GM12874 (cell line): ENCODE measurements at regions not wholly inside any gene's neighbourhood (a gene's known extent, or its start where the extent isn't known, plus 50 kb on each side); places are given as distances from the start of the nearest gene placed in this dataset.

ENCODE experiments used
- CTCF ChIP-seq: IDR thresholded peaks from 2 replicates; pipeline ENCODE4 v1.5.1; 2011; ENCODE audit warnings: low read depth, mild to moderate bottlenecking, control low read depth, low read length, moderate library complexity; ENCODE audit not compliant: insufficient read depth

GRCh38 chr12:77591959-77592743 is 238.5 kb upstream of the NAV3 start:
- no peak for TF ChIP-seq CTCF

GRCh38 chr12:77590306-77590705 is 240.4 kb upstream of the NAV3 start:
- TF ChIP-seq CTCF = no peak

- TF ChIP-seq CTCF = no peak
Measured at GRCh38 chr12:77584860-77585259, 245.8 kb upstream of the NAV3 start.

- no peak for TF ChIP-seq CTCF
Measured at GRCh38 chr12:77578466-77579220, 252.1 kb upstream of the NAV3 start.

- no peak for TF ChIP-seq CTCF
Measured at GRCh38 chr12:77577791-77578190, 252.9 kb upstream of the NAV3 start.

- no peak for TF ChIP-seq CTCF
Measured at GRCh38 chr12:77575376-77575919, 255.2 kb upstream of the NAV3 start.

GRCh38 chr12:77572371-77572770 is 258.3 kb upstream of the NAV3 start:
- TF ChIP-seq CTCF = no peak
